Astrocyte (in vitro differentiated cells and primary cell): ENCODE measurements at regions not wholly inside any gene's neighbourhood (a gene's known extent, or its start where the extent isn't known, plus 50 kb on each side); places are given as distances from the start of the nearest gene placed in this dataset.

Experiments used
- CTCF ChIP-seq: IDR thresholded peaks from 2 replicates; pipeline ENCODE4 v1.5.1; 2011; ENCODE audit warnings: low read depth, mild to moderate bottlenecking, inconsistent platforms, low read length, moderate library complexity; ENCODE audit not compliant: insufficient read depth
- EZH2 ChIP-seq: IDR thresholded peaks from 2 replicates; pipeline ENCODE4 v1.6.1; 2012; ENCODE audit warnings: mild to moderate bottlenecking, low read length, inconsistent platforms; ENCODE audit not compliant: insufficient read depth

- TF ChIP-seq CTCF = no peak
- TF ChIP-seq EZH2 = no peak
These were observed 447.9 kb downstream of the IRS1 start for GRCh38 chr2:226351711-226352110.
